GM12878 (cell line): ENCODE measurements at regions not wholly inside any gene's neighbourhood (a gene's known extent, or its start where the extent isn't known, plus 50 kb on each side); places are given as distances from the start of the nearest gene placed in this dataset.

ENCODE experiments used
- ATAC-seq: fragments of 200-7000 bp; cut with Tn5 transposase; 3 replicates; pipeline ENCODE4 v1.9.1; 2020; ENCODE audit warnings: mild to moderate bottlenecking, moderate library complexity
- BruUV-seq: library from RNA; stranded (reverse); fragments of 400-500 nt; replicated peaks from 2 replicates; lab custom pipeline; 2021; lab: Mats Ljungman, UMichigan
- CTCF ChIA-PET: fragments of 300-600 bp; sonication (Branson Sonifier 250); formaldehyde crosslinking; extraction: SDS; loops from one replicate; lab custom pipeline; 2021; ENCODE audit warnings: inconsistent platforms; lab: Yijun Ruan, JAX
- POLR2A ChIA-PET: fragments of 350-600 bp; formaldehyde crosslinking; extraction: SDS; loops from one replicate; lab custom pipeline; 2021; ENCODE audit warnings: inconsistent platforms; lab: Charles Lee
- RAD21 ChIA-PET: fragments of 300-600 bp; sonication (Branson Sonifier 250); formaldehyde crosslinking; loops from one replicate; lab custom pipeline; 2023; ENCODE audit warnings: antibody characterized with exemption; ENCODE audit not compliant: unreplicated experiment; lab: Charles Lee
- SMC1A ChIA-PET: fragments of 300-600 bp; sonication (Branson Sonifier 250); formaldehyde crosslinking; loops from one replicate; lab custom pipeline; 2023; ENCODE audit not compliant: unreplicated experiment, uncharacterized antibody; lab: Charles Lee
- DNase-seq: peaks from one replicate; pipeline ENCODE4 v3.0.0-alpha.2; 2011; ENCODE audit warnings: low read depth, low spot score
- FAIRE-seq: peaks from 3 replicates; lab custom pipeline; 2011; peaks lifted over from hg19 to GRCh38; lab: Jason Lieb, UNC
- H2AFZ ChIP-seq: 2 replicates; pipeline ENCODE4 v1.6.0; 2011; ENCODE audit warnings: low read depth, low read length, control low read depth; ENCODE audit not compliant: control insufficient read depth
- H3K27ac ChIP-seq: 2 replicates; pipeline ENCODE4 v1.5.1; 2011; ENCODE audit warnings: control low read depth; ENCODE audit not compliant: control insufficient read depth, insufficient read depth
- H3K27me3 ChIP-seq, 2 experiments: replicated peaks in 1 of 2; 2 replicates each; pipeline versions ENCODE4 v1.6.0 to v1.6.1; 2011; ENCODE audit warnings: low read length in 1 of 2; ENCODE audit not compliant: control insufficient read depth in 2 of 2, insufficient read depth in 2 of 2
- H3K36me3 ChIP-seq, 2 experiments: 2 replicates each; pipeline ENCODE4 v1.5.1; 2011; ENCODE audit warnings: low read length in 1 of 2; ENCODE audit not compliant: control insufficient read depth in 2 of 2, insufficient read depth in 2 of 2
- H3K4me1 ChIP-seq: 2 replicates; pipeline ENCODE4 v1.6.1; 2011; ENCODE audit warnings: mild to moderate bottlenecking, low read length, moderate library complexity, mixed read lengths; ENCODE audit not compliant: control insufficient read depth, insufficient read depth
- H3K4me2 ChIP-seq: 2 replicates; pipeline ENCODE4 v1.6.0; 2011; ENCODE audit warnings: control low read depth; ENCODE audit not compliant: control insufficient read depth, insufficient read depth
- H3K4me3 ChIP-seq: fragments of 200-600 bp; sonication (generic); 2 replicates; pipeline ENCODE4 v1.5.1; 2016
- H3K79me2 ChIP-seq: 2 replicates; pipeline ENCODE4 v1.6.0; 2011; ENCODE audit warnings: low read length; ENCODE audit not compliant: control insufficient read depth, insufficient read depth
- H3K9ac ChIP-seq: 2 replicates; pipeline ENCODE4 v1.8.0; 2011; ENCODE audit warnings: low read length, control low read depth, mixed read lengths; ENCODE audit not compliant: control insufficient read depth, insufficient read depth
- H3K9me3 ChIP-seq: replicated peaks from 3 replicates; pipeline ENCODE4 v1.5.1; 2011; ENCODE audit warnings: mild to moderate bottlenecking, low read length; ENCODE audit not compliant: control insufficient read depth, insufficient read depth
- H4K20me1 ChIP-seq: 2 replicates; pipeline ENCODE4 v1.6.0; 2011; ENCODE audit not compliant: control insufficient read depth, insufficient read depth
- CBX5 ChIP-seq: sonication (generic); IDR thresholded peaks from 2 replicates; pipeline ENCODE4 v1.6.1; 2016; ENCODE audit warnings: low read depth, moderate library complexity, mild to moderate bottlenecking, inconsistent platforms
- CEBPB ChIP-seq, 2 experiments: fragments of 150-350 bp in 1 of 2; IDR thresholded peaks; 2 replicates each; pipeline ENCODE4 v1.6.1; 2012 to 2014; ENCODE audit warnings: low read depth in 2 of 2, low read length in 2 of 2, borderline replicate concordance in 1 of 2, inconsistent platforms in 1 of 2
- CHD1 ChIP-seq: IDR thresholded peaks from 2 replicates; pipeline ENCODE4 v1.6.1; 2012; ENCODE audit warnings: low read depth, low read length, improper control_type of control experiment
- HDAC2 ChIP-seq: fragments of 200-600 bp; sonication (generic); IDR thresholded peaks from 2 replicates; pipeline ENCODE4 v1.6.1; 2017
- JUND ChIP-seq: IDR thresholded peaks from 2 replicates; pipeline ENCODE4 v1.6.1; 2012; ENCODE audit warnings: low read depth, mild to moderate bottlenecking, low read length, improper control_type of control experiment, moderate library complexity
- MEF2A ChIP-seq: IDR thresholded peaks from 2 replicates; pipeline ENCODE4 v1.6.1; 2011; ENCODE audit warnings: low read depth, mild to moderate bottlenecking, low read length, moderate library complexity; ENCODE audit not compliant: insufficient read depth
- NFYB ChIP-seq: IDR thresholded peaks from 2 replicates; pipeline ENCODE4 v1.6.1; 2011; ENCODE audit warnings: low read depth, mild to moderate bottlenecking, low read length, improper control_type of control experiment, moderate library complexity; ENCODE audit not compliant: insufficient read depth
- RBBP5 ChIP-seq: fragments of 200-600 bp; sonication (generic); conservative IDR thresholded peaks from 2 replicates; pipeline ENCODE4 v1.6.1; 2016
- RELA ChIP-seq: fragments of 450-650 bp; IDR thresholded peaks from 2 replicates; pipeline ENCODE4 v1.8.0; 2014; ENCODE audit warnings: borderline replicate concordance; ENCODE audit not compliant: partially characterized antibody
- SMAD5 ChIP-seq: IDR thresholded peaks from 2 replicates; pipeline ENCODE4 v1.6.1; 2016; ENCODE audit warnings: antibody characterized with exemption, low read depth
- SUPT20H ChIP-seq: IDR thresholded peaks from 2 replicates; pipeline ENCODE4 v1.6.1; 2011; ENCODE audit warnings: low read depth, mild to moderate bottlenecking, low read length, moderate library complexity, borderline replicate concordance; ENCODE audit not compliant: control insufficient read depth
- TARDBP ChIP-seq: IDR thresholded peaks from 2 replicates; pipeline ENCODE4 v1.6.1; 2016; ENCODE audit warnings: borderline replicate concordance
- ZNF622 ChIP-seq: fragments of 450-650 bp; IDR thresholded peaks from 2 replicates; pipeline ENCODE4 v1.6.1; 2017; ENCODE audit warnings: mild to moderate bottlenecking, inconsistent platforms
- ZSCAN29 ChIP-seq: fragments of 450-650 bp; IDR thresholded peaks from 2 replicates; pipeline ENCODE4 v1.6.1; 2017; ENCODE audit warnings: mild to moderate bottlenecking, moderate library complexity
- WGBS: methylation state at CpG from one replicate; pipeline ENCODE4 v1.1.6; 2016; ENCODE audit warnings: low lambda C conversion rate; ENCODE audit not compliant: insufficient replicate concordance, insufficient coverage; ENCODE audit errors: missing lambda C conversion rate; 5-methylcytosine and 5-hydroxymethylcytosine counted together
- in situ Hi-C: fragments of 300-500 bp; cut with MboI; formaldehyde crosslinking; loops from 9 replicates; pipeline ENCODE4 v1.14.3; 2018; ENCODE audit warnings: mixed read lengths
- intact Hi-C: fragments of 100-400 bp; cut with micrococcal nuclease; formaldehyde crosslinking; loops from one replicate; pipeline ENCODE4 v1.14.2; 2022; ENCODE audit not compliant: unreplicated experiment
- TF ChIP-seq, protein P1 (sequence below): fragments of 450-650 bp; formaldehyde crosslinking; IDR thresholded peaks from 2 replicates; pipeline ENCODE4 v1.5.0; 2022; ENCODE audit warnings: mild to moderate bottlenecking, missing genetic modification characterization
- TF ChIP-seq, protein P2 (sequence below): fragments of 450-650 bp; IDR thresholded peaks from 2 replicates; pipeline ENCODE4 v1.6.1; 2017; ENCODE audit warnings: borderline replicate concordance

DNA sequence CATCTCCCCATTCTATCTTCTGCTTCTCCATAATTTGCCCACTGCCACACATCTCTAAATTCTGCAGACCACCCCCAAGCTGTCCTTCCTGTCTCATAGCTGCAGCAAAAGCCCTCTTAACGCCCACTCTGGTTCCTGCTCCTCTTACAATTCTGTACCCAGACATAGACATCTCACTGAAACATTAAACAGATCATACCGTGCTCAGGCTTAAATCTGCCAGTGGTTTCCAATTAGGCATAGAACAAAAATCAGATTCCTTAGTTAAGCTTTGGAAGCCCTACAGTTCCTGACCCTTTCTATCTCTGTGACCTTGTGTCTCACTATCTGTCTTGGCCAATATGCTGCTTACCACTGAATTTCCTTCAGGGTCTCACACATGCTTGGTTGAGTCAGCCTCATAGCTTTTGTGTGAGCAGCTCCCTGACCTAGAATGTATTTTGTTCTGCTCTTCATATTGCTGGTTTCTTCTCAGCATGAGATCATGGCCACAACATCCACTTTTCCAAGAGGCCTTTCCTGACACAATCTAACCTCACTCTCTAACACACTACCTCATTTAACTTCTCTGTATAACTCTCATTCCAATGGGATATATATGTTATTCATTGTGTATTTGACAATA is 749.7 kb downstream of the MAFB start (continued):
- no peak for TF ChIP-seq JUND

DNA sequence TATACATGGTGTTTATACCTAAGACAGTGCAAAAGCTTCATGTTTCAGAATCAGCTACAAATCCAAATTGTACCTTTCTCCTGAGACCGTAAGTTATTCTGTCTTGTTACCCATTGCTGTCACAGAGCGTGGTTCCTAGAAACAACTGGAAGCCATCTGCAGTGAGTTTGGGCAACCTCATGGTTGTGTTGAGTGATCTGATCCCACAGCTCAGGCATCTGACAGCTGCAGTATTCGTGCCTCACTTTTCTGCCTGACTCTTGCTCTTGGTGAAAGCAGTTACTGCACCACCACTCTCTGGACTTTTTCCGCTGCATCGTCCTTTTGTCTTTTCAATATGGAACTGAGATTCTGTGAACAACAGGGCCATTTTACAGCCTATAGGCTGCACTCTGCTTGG is 752.6 kb downstream of the MAFB start:
- RAD21 ChIA-PET = no interaction called here
- no peak overlapping the region for H3K9ac ChIP-seq
- POLR2A ChIA-PET = no interaction called here
- FAIRE-seq (no peak), ATAC-seq (no peak), DNase-seq (no peak)
- CTCF ChIA-PET = no interaction called here
- no peaks in the 10 kb centered on the region; a peak in 1 of 4 replicates for H3K27me3 ChIP-seq
- WGBS = 43% methylated on average over 5 of the region's 5 CpGs
- H4K20me1 ChIP-seq = no peaks in the 10 kb centered on the region
- intact Hi-C loops = no loop called here
- H3K4me1 ChIP-seq = no peaks in the 10 kb centered on the region
- H3K4me3 ChIP-seq = no peak overlapping the region
- no peak overlapping the region for H2AFZ ChIP-seq
- H3K79me2 ChIP-seq = no peaks in the 10 kb centered on the region
- H3K9me3 ChIP-seq = no peaks in the 10 kb centered on the region
- no TSS peak for BruUV-seq
- SMC1A ChIA-PET = interaction anchor here (0.7 kb wide), 1 partner anchor 116 kb away, joined by 3 read pairs; no protein-coding TSS in a partner anchor
- H3K27ac ChIP-seq = no peak overlapping the region
- H3K36me3 ChIP-seq = no peaks in the 10 kb centered on the region
- in situ Hi-C loops = no loop called here
- TF ChIP-seq HDAC2 (no peak), SUPT20H (no peak), ZSCAN29 (no peak), TARDBP (no peak), CEBPB (IDR thresholded peaks at IDR 0.05; ENCODE audit: borderline replicate concordance in 1 of 2, low read depth in 2 of 2, low read length in 2 of 2) (no peak), NFYB (no peak), RBBP5 (no peak), CBX5 (no peak), CHD1 (no peak), RELA (no peak), SMAD5 (no peak), MEF2A (no peak), ZNF622 (no peak)
- TF ChIP-seq, protein P1, sequence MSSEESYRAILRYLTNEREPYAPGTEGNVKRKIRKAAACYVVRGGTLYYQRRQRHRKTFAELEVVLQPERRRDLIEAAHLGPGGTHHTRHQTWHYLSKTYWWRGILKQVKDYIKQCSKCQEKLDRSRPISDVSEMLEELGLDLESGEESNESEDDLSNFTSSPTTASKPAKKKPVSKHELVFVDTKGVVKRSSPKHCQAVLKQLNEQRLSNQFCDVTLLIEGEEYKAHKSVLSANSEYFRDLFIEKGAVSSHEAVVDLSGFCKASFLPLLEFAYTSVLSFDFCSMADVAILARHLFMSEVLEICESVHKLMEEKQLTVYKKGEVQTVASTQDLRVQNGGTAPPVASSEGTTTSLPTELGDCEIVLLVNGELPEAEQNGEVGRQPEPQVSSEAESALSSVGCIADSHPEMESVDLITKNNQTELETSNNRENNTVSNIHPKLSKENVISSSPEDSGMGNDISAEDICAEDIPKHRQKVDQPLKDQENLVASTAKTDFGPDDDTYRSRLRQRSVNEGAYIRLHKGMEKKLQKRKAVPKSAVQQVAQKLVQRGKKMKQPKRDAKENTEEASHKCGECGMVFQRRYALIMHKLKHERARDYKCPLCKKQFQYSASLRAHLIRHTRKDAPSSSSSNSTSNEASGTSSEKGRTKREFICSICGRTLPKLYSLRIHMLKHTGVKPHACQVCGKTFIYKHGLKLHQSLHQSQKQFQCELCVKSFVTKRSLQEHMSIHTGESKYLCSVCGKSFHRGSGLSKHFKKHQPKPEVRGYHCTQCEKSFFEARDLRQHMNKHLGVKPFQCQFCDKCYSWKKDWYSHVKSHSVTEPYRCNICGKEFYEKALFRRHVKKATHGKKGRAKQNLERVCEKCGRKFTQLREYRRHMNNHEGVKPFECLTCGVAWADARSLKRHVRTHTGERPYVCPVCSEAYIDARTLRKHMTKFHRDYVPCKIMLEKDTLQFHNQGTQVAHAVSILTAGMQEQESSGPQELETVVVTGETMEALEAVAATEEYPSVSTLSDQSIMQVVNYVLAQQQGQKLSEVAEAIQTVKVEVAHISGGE = no peak
- TF ChIP-seq, protein P2, sequence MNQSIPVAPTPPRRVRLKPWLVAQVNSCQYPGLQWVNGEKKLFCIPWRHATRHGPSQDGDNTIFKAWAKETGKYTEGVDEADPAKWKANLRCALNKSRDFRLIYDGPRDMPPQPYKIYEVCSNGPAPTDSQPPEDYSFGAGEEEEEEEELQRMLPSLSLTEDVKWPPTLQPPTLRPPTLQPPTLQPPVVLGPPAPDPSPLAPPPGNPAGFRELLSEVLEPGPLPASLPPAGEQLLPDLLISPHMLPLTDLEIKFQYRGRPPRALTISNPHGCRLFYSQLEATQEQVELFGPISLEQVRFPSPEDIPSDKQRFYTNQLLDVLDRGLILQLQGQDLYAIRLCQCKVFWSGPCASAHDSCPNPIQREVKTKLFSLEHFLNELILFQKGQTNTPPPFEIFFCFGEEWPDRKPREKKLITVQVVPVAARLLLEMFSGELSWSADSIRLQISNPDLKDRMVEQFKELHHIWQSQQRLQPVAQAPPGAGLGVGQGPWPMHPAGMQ = no peak
- H3K4me2 ChIP-seq = no peak overlapping the region
